HEK293T (cell line): ENCODE measurements at regions not wholly inside any gene's neighbourhood (a gene's known extent, or its start where the extent isn't known, plus 50 kb on each side); places are given as distances from the start of the nearest gene placed in this dataset.

Experiments used
- CTCF ChIA-PET: fragments of 350-600 bp; formaldehyde crosslinking; extraction: SDS; loops from one replicate; lab custom pipeline; 2021; ENCODE audit warnings: antibody characterized with exemption, inconsistent platforms; lab: Yijun Ruan, JAX
- POLR2A ChIA-PET: fragments of 350-600 bp; formaldehyde crosslinking; extraction: SDS; loops from one replicate; lab custom pipeline; 2020; ENCODE audit warnings: antibody characterized with exemption, inconsistent platforms; lab: Yijun Ruan, JAX
- DNase-seq: peaks from one replicate; pipeline ENCODE4 v3.0.0; 2012; ENCODE audit warnings: mixed read lengths; ENCODE audit errors: extremely low spot score
- ARNT ChIP-seq: fragments of 450-650 bp; IDR thresholded peaks from 2 replicates; pipeline ENCODE4 v1.6.1; 2017; ENCODE audit warnings: mild to moderate bottlenecking
- BHLHE40 ChIP-seq: fragments of 450-650 bp; IDR thresholded peaks from 2 replicates; pipeline ENCODE4 v1.6.1; 2016; ENCODE audit warnings: mild to moderate bottlenecking, moderate library complexity, borderline replicate concordance
- CTBP1 ChIP-seq: fragments of 450-650 bp; IDR thresholded peaks from 2 replicates; pipeline ENCODE4 v1.6.1; 2016; ENCODE audit warnings: borderline replicate concordance
- ELF4 ChIP-seq: fragments of 450-650 bp; IDR thresholded peaks from 2 replicates; pipeline ENCODE4 v1.6.1; 2017; ENCODE audit warnings: antibody characterized with exemption
- FOXA1 ChIP-seq: fragments of 450-650 bp; IDR thresholded peaks from 2 replicates; pipeline ENCODE4 v1.6.1; 2016; ENCODE audit warnings: mild to moderate bottlenecking
- FOXK2 ChIP-seq: fragments of 450-650 bp; IDR thresholded peaks from 2 replicates; pipeline ENCODE4 v1.6.1; 2016; ENCODE audit warnings: mild to moderate bottlenecking
- FOXM1 ChIP-seq: fragments of 450-650 bp; IDR thresholded peaks from 2 replicates; pipeline ENCODE4 v1.6.1; 2017; ENCODE audit warnings: mild to moderate bottlenecking, borderline replicate concordance
- HDGF ChIP-seq: fragments of 450-650 bp; IDR thresholded peaks from 2 replicates; pipeline ENCODE4 v1.6.1; 2017; ENCODE audit warnings: antibody characterized with exemption, borderline replicate concordance
- L3MBTL2 ChIP-seq: fragments of 450-650 bp; conservative IDR thresholded peaks from 2 replicates; pipeline ENCODE4 v1.6.1; 2016; ENCODE audit warnings: mild to moderate bottlenecking
- LEF1 ChIP-seq: fragments of 450-650 bp; IDR thresholded peaks from 2 replicates; pipeline ENCODE4 v1.6.1; 2017; ENCODE audit warnings: mild to moderate bottlenecking, borderline replicate concordance
- NFRKB ChIP-seq: fragments of 450-650 bp; IDR thresholded peaks from 2 replicates; pipeline ENCODE4 v1.6.1; 2016; ENCODE audit warnings: mild to moderate bottlenecking, moderate library complexity
- SP1 ChIP-seq: fragments of 450-650 bp; IDR thresholded peaks from 2 replicates; pipeline ENCODE4 v1.6.1; 2017
- SUZ12 ChIP-seq: fragments of 450-650 bp; IDR thresholded peaks from 2 replicates; pipeline ENCODE4 v1.6.1; 2016; ENCODE audit warnings: mild to moderate bottlenecking
- TARDBP ChIP-seq: fragments of 450-650 bp; IDR thresholded peaks from 2 replicates; pipeline ENCODE4 v1.6.1; 2016
- ZNF384 ChIP-seq: fragments of 450-650 bp; IDR thresholded peaks from 2 replicates; pipeline ENCODE4 v1.6.1; 2016
- TF ChIP-seq, protein P1 (sequence below): fragments of 450-650 bp; IDR thresholded peaks from 2 replicates; pipeline ENCODE4 v1.6.1; 2016

DNA sequence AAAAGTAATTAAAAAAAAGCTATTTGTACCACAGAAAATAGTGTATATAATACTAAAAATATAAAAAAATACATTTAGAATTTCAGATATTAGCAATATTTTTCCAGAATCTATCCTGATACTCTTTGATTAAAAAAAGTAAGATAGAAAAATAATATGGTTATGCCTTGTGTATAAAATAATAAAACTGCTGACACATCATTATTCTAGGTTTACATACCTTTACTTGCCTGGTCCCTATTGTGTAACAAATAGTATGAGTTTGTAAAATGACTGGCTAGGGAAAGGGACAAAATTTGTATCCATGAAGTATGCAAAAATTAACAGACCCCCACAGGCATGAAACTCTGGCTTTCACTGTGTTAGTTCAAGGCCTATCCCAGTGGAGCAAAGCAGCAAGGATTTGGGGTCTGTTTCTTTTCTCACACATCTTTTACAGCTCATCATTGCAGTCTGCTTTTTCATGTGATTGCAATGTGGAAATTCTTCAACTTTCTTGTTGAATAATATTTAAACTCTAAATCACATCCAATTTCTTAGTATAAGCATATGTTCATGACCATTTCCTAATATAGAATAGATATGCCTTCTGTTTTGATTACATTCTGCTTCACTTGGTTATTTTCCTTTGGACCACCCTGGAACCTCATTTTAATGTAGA, 136.7 kb upstream of the PCDH18 start:
- CTCF ChIA-PET, result no interaction called here
- DNase-seq, result no peak
- POLR2A ChIA-PET, result no interaction called here
- no peak for TF ChIP-seq FOXM1
- no peak for TF ChIP-seq CTBP1
- no peak for TF ChIP-seq ELF4
- no peak for TF ChIP-seq FOXA1
- TF ChIP-seq SUZ12, result no peak
- no peak for TF ChIP-seq NFRKB
- no peak for TF ChIP-seq ARNT
- TF ChIP-seq LEF1, result no peak
- TF ChIP-seq TARDBP, result no peak
- no peak for TF ChIP-seq SP1
- TF ChIP-seq ZNF384, result no peak
- TF ChIP-seq L3MBTL2, result no peak
- no peak for TF ChIP-seq BHLHE40

DNA sequence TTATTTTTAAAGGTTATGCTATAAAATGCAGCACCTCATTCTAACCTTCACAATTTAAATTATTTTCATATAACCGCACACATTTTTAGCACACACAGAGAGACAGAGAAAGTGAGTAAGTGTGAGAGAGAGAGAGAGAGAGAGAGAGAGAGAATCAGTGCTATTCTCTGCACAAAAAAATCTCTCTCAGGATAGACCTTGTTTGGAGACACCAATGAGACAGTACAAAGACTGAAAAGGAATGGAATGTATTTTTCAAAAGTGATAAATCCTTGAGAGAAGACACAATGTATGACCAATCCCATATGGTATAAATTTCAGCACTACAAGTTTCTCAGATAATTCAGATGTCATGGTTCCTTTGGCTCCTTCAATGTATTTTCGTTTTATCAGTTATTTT, 132.1 kb upstream of the PCDH18 start:
- no peak for DNase-seq
- TF ChIP-seq ZNF384, result no peak
- TF ChIP-seq L3MBTL2, result no peak
- no peak for TF ChIP-seq ELF4
- no peak for TF ChIP-seq CTBP1
- no peak for TF ChIP-seq SUZ12
- no peak for TF ChIP-seq HDGF
- no peak for TF ChIP-seq ARNT
- TF ChIP-seq, protein P1, sequence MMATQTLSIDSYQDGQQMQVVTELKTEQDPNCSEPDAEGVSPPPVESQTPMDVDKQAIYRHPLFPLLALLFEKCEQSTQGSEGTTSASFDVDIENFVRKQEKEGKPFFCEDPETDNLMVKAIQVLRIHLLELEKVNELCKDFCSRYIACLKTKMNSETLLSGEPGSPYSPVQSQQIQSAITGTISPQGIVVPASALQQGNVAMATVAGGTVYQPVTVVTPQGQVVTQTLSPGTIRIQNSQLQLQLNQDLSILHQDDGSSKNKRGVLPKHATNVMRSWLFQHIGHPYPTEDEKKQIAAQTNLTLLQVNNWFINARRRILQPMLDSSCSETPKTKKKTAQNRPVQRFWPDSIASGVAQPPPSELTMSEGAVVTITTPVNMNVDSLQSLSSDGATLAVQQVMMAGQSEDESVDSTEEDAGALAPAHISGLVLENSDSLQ, result no peak
- TF ChIP-seq TARDBP, result no peak
- TF ChIP-seq FOXM1, result no peak
- no peak for TF ChIP-seq FOXA1
- no peak for TF ChIP-seq BHLHE40
- no peak for TF ChIP-seq FOXK2
- no peak for TF ChIP-seq SP1
- TF ChIP-seq LEF1, result no peak
- TF ChIP-seq NFRKB, result no peak
- ChIA-PET POLR2A (interaction anchor here (1.5 kb wide), 1 partner anchor 132 kb away, joined by 5 read pairs; the partner anchor contains the start of gene PCDH18), CTCF (interaction anchor here (0.7 kb wide), 1 partner anchor 540 kb away, joined by 3 read pairs; no protein-coding TSS in a partner anchor)

GRCh38 chr4:137664046-137664387, 131.7 kb upstream of the PCDH18 start:
- DNase-seq, result no peak
- POLR2A ChIA-PET, result interaction anchor here (1.5 kb wide), 1 partner anchor 132 kb away, joined by 5 read pairs; the partner anchor contains the start of gene PCDH18

GRCh38 chr4:137663251-137664045, 131.2 kb upstream of the PCDH18 start:
- TF ChIP-seq LEF1 (no peak), NFRKB (no peak)
- CTCF ChIA-PET, result no interaction called here
- POLR2A ChIA-PET, result interaction anchor here (1.5 kb wide), 1 partner anchor 131 kb away, joined by 5 read pairs; the partner anchor contains the start of gene PCDH18
- no peak for DNase-seq

More at GRCh38 chr4:137664046-137664387, 131.7 kb upstream of the PCDH18 start:
- CTCF ChIA-PET, result interaction anchor here (0.7 kb wide), 1 partner anchor 539 kb away, joined by 3 read pairs; no protein-coding TSS in a partner anchor
- TF ChIP-seq CTBP1 (no peak), NFRKB (no peak), HDGF (no peak), L3MBTL2 (no peak), FOXK2 (no peak), FOXM1 (no peak), ZNF384 (no peak), SP1 (no peak), ELF4 (no peak), BHLHE40 (no peak), SUZ12 (no peak), FOXA1 (no peak), ARNT (no peak), TARDBP (no peak), LEF1 (no peak)
- TF ChIP-seq, protein P1, result no peak

DNA sequence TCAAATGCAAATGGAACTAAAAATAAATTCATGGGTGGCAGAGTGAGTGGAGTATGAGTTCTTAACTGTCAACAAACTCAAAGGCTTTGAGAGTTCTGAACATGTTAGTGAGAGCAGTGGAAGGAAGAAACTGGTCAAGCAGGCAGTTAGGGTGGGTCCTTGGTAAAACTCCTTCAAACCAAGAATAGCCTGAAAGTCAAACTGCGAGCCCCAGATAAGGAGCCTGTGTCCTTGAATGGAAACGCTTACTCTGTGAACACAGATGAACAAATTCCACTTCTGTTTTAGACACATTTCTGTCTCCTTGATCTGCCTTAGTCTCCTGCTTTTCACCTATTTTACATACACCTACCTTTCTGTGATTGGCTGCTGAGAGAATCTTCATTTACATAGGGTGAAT, 129.4 kb upstream of the PCDH18 start:
- no peak for TF ChIP-seq L3MBTL2
- TF ChIP-seq ARNT, result no peak
- TF ChIP-seq, protein P1, result no peak
- TF ChIP-seq ZNF384, result no peak
- TF ChIP-seq NFRKB, result no peak
- no peak for TF ChIP-seq SUZ12
- no peak for TF ChIP-seq ELF4
- TF ChIP-seq SP1, result no peak
- no peak for TF ChIP-seq BHLHE40
- no peak for TF ChIP-seq CTBP1
- POLR2A ChIA-PET, result no interaction called here
- CTCF ChIA-PET, result no interaction called here
- DNase-seq, result no peak

DNA sequence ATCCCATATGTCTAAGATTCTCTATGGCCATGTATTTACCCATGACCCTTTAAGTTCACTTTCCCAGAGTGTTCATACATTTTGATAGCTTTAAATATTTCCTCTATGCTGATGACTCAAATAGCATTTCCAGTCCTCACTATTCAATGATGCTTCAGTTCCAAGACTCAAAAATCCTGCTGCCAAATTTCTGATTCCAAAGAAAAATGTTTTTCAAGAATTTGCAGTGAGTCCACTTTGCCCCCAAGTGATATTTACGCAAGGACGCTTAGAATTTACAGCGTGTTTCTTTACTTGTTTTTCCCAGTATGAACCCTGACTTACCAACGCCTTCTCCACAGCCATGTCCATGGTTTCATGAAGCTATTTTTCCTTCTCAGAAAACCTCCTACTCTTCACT, 127.9 kb upstream of the PCDH18 start:
- no peak for DNase-seq
- POLR2A ChIA-PET, result no interaction called here
- CTCF ChIA-PET, result no interaction called here
- TF ChIP-seq, protein P1, result no peak
- TF ChIP-seq TARDBP (no peak), CTBP1 (no peak), FOXA1 (no peak), SUZ12 (no peak), ARNT (no peak), ZNF384 (no peak), FOXM1 (no peak), BHLHE40 (no peak), HDGF (no peak), ELF4 (no peak), L3MBTL2 (no peak), SP1 (no peak)
